IPS-NIHi7 (cell line): ENCODE measurements at regions not wholly inside any gene's neighbourhood (a gene's known extent, or its start where the extent isn't known, plus 50 kb on each side); places are given as distances from the start of the nearest gene placed in this dataset.
"Not testable (repeated sequence)": the region's sequence is repeated elsewhere in the genome, so short reads cannot be mapped to it uniquely, and the experiment has no call there.

ENCODE experiments used
- DNase-seq: peaks from one replicate; pipeline ENCODE4 v3.0.0; 2012; ENCODE audit warnings: mixed read lengths; ENCODE audit errors: extremely low spot score

DNA sequence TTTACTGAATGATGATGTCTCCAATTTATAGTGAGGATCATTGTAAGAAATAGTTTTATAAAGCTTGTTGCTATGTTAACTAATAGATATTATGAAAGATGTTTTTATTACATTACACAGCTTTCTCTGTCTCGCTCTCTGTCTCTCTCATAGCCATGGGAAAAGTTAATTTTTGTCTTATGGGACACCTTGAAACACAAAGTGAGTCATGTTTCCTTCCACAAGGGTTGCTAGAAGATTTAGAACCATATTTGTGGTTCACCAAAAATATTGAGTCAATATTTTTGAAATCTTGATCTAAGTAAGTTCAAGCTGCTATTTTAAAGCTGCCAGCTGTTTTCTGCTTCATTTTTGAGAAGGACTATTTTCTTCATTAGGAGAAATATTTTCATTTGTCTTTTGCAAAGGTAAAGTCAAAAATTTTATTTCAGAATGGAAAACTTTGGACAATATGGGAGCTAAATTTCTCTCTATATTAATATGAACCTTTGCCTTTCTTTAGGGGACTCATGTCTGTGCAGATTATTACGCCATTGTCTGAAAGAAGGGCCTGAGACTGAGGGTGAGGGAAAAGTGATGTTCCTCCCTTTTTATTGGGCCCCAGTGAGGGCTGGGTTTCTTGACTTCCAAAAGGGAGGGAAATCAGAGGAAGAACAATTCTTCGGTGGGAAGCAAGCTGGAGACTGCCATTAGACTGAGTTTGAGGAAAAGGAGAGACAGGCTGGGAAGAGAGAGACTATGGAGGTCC, 87.9 kb upstream of the SLC24A2 start:
- DNase-seq = no peak

GRCh38 chr9:19875291-19875920, 86.6 kb upstream of the SLC24A2 start:
- DNase-seq = no peak

- DNase-seq = not testable (repeated sequence)
These were observed 84.4 kb upstream of the SLC24A2 start for GRCh38 chr9:19873188-19873587.

DNA sequence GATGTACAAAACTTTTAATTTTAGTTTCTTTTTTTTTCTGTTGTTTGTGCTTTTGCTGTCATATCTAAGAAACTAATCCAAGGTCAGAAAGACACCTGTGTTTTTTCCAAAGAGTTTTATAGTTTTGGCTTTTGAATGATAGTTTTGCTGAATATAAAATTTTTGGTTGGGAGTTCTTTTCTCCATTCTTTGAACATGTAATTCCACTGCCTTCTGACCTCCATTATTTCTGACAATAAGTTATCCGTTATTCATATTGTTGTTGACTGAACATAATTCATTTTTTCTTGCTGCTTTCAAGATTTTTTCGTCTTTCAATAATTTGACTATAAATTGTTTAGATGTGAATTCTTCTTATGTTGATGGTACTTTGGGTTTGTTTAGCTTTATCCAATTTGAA, 82.2 kb upstream of the SLC24A2 start:
- no peak for DNase-seq

DNA sequence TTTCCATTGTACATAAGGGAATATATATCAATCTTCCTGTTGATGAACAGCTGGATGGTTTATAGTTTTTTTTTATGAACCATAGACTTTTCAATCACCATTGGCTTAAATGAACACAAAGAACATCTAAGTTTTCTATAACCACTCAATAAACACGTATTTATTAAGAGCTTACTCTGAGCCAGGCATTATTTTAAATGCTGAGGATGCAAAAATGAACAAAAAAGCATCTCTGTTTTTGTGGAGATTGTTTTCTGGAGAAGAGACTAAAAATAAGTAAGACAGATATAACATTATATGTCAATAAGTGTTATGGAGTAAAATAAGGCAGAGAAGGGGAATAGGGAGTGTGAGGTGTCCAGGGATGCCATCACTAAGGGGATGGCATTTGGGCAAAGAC, 52.1 kb upstream of the SLC24A2 start:
- DNase-seq = no peak
